Sciatic nerve (tissue), 2 donors: ENCODE measurements at regions not wholly inside any gene's neighbourhood (a gene's known extent, or its start where the extent isn't known, plus 50 kb on each side); places are given as distances from the start of the nearest gene placed in this dataset.

Source experiments
- ATAC-seq: fragments of 200-7000 bp; cut with Tn5 transposase; one replicate; pipeline ENCODE4 v1.9.1; 2020; ENCODE audit warnings: mild to moderate bottlenecking, moderate library complexity
- DNase-seq: peaks from one replicate; pipeline ENCODE4 v3.0.0-alpha.2; 2020; ENCODE audit warnings: low spot score
- intact Hi-C: fragments of 100-400 bp; cut with DNase I; formaldehyde crosslinking; loops from one replicate; pipeline ENCODE4 v1.14.2; 2022
- donor health status: DM: no; HTN: no; CAD: no.
- donor health status: DM: no; HTN: no; CAD: no.

DNA sequence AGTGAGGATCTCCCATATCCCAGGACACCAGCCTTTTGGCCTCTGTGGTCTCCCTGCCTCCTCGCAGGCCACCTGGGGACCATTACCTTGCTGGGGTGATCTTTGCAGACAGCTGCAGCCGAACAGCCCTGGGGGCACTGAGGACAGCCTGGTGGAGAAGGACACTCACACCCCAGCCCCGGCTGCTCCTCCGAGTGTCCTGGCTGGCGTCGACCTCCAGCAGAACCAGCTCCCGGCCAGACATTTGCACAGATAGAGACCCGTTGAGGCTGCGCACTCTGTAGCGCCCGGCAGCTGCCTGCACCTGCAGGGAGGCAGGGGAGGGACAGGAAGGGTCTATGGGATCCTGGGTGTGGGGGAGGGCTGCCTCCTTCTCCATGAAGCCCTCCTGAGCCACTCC lies 90.3 kb downstream of the RMI2 start:
- ATAC-seq (no peak), DNase-seq (no peak)
- intact Hi-C loops, result no loop called here

DNA sequence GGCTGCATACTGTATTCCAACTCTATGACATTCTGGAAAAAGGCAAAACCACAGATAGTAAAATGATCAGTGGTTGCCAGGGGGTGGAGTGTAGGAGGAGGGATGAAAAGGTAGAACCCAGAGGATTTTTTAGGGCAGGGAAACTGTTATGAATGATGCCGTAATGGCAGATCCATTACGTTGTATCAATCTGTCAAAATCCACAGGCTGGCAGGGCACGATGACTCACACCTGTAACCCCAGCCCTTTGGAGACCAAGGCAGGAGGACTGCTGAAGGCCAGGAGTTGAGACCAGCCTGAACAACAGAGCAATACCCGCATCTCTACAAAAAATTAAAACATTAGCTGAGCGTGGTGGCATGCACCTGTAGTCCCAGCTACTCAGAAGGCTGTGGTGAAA lies 91.8 kb downstream of the RMI2 start:
- ATAC-seq (no peak), DNase-seq (no peak)
- intact Hi-C loops, result no loop called here

DNA sequence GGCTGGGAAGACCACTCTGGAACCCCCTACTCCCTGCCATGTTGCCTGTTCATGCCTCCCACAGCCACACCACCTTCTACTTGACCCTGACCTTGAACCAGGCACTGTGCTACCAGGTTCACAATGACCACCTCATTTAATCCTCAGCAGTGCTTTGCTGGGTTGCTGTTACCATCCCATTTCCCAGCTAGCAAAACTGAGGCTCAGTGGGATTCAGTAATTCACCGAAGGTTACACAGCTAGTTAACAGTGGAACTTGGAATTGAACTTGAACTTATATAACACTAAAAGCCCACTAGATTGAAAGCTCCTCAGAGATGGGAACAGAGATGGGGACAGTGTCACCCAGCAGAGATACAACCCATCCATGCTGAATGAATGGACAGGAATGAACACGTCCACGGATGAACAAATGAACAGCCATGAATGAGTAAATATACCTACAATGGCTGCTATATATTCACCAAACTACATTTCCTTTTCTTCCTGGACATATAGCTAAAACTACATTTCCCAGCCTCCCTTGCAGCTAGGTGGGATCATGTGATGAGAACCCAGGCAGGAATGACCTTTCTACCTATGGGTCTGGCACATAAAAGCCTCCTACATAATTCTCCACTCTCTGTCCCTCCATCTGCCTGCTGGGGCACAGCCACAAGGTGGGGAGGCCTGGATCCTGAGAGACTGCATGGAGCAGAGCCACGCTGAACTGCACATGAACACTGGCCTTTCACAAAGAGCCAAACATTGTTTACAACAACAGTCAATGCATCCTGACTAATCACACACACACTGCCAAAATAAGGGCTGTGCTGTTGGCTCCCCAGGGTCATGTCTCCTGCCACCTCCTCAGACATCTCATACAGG lies 94.8 kb downstream of the RMI2 start:
- DNase-seq (no peak), ATAC-seq (no peak)
- intact Hi-C loops, result no loop called here

DNA sequence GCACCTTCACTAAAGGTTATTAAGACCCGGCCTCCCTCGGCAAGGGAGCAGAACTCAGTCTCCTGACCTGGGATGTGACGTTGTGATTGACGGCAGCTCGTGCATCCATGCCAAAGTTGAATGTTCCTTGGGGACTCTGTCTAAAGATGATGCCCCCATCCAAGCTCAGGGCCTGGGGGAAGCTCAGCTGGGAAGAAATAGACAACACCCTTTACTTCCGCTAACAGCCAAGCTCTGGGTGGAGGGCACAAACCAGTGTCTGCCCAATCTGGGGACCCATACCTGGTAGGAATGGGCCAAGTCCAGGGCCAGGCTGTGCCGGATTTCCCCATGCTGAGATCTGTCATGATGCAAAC lies 95.4 kb downstream of the RMI2 start:
- intact Hi-C loops, result no loop called here
- ATAC-seq (no peak), DNase-seq (no peak)

DNA sequence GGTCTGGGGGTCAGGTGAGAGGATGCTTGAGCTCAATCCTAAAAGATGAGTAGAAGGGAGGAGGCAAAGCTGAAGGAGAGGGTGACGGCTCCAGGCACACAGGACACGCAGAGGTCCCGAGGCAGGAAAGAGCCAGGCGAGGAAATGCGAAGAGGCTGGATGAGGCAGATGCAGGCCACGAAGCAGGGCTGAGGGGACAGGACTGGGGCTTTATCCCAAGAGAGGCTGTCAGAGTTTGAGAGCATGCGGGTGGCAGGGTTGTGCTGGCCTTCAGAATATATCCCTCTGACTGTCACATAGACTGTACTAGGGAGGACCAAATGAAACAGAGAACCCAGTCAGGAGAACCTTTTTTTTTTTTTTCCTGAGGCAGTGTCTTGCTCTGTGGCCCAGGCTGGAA lies 100.2 kb downstream of the RMI2 start:
- no peak for DNase-seq
- ATAC-seq, result no peak
- intact Hi-C loops, result no loop called here

DNA sequence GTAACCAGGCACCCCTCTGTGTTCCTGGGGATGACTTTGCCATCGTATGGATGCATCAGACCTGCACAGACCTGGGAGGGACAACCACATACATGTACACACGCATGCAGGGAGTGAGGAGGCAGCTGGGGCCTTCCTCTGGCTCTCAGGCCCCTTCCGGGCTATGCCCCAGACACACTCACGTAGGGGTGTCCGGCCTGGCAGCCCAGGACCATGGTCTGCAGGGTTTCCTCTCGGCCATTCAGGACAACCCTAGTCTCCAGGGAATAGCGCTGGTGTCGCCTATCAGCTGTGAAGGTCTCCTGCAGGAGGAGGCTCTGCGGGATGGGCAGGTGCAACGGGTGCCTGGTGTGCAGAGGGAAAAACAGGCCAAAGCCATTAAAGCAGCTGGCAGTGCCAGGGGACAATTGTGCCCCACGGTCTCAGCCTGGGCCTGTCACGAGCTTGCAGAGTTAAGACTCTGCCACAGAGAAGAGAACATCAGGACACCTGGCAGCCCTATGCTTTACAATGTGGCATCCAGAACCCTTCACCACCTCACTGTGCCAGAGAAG lies 101.4 kb downstream of the RMI2 start:
- ATAC-seq (no peak), DNase-seq (no peak)
- intact Hi-C loops, result no loop called here

DNA sequence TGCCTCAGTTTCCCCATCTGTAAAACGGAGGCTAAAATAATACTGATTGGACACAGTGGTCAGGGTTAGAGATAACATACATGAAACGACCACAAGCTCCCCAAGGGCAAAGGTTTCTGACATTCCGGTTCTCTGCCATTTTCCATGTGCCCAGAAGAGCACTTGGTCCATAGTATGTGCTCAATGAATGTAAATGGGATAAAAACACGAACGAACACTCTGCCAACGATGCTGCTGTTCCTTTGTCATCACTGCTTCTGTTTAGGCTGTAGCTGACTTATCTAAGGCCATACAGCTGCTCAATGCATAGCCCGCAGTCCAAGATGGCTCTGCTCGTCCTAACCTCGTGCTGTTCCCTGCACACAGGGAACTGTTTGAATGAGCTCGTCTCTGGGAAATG lies 102.0 kb downstream of the RMI2 start:
- intact Hi-C loops, result no loop called here
- DNase-seq (no peak), ATAC-seq (no peak)

DNA sequence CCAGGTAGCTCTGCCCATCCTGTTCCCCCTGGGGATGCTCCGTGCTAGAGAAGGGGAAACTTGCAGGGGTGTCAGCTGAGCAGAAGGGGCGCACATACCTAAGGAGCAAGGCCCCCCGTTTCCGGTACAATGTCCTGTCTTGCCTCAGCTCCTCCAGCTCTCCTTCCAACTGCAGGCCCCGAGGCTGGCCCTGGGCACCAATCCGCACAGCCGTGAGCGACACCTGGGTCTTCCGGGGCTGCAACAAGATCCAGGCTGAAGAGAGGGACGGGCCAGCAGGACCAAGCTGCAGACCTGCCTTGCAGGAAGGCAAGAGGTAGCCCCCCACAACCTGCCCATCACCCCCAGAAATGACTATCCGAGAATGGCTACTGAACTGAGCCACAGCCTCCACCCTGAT lies 102.6 kb downstream of the RMI2 start:
- ATAC-seq, result no peak
- intact Hi-C loops, result no loop called here
- no peak for DNase-seq

DNA sequence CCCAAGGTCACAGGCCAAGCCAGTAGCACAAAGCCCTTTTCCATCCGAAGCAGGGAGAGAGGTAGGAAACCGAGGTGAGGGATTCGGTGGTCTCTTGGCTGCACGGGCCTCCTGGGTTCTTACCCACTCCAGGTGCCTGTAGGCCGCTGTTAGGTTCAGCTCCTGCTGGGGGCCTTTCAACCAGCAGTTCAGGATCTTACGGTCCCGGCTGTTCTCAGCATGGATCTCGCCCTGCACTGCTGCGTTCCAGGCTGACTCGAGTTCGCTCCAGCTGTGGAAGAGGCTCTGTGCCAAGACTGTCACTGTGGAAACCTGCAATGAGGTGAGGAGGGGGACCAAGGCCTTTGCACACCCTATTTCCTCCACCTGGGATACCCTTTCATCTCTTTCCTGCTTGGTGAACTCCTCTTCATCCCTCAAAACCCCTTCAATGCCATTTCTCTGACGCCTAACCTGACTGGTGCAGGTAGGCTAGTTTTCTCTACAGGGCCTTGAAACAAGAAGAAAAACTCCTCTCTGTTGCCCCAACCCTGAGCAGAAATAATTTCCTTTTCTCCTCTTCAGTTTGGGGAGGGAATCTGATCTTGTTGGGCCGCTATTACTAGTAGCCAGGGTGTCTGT lies 103.6 kb downstream of the RMI2 start:
- ATAC-seq (no peak), DNase-seq (no peak)
- intact Hi-C loops, result no loop called here

DNA sequence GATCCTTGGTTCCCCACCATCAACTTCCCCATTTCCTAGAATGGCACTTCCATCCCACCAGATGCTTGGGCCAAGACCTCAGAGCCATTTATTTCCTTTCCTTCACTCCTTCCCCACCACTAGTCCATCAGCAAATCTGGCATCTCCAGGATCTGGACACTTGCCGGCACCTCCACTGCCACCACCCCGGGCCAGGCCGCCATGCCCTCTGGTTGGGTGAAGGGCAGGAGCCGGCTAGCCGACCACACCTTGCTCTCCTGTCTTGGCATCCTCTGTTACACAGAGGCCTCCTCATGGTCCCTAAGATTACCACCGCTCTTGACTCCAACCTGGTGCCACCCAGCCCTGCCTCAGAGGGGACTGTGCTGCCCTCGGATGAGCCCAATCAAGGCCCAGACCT lies 104.5 kb downstream of the RMI2 start:
- ATAC-seq (no peak), DNase-seq (no peak)
- intact Hi-C loops, result no loop called here

DNA sequence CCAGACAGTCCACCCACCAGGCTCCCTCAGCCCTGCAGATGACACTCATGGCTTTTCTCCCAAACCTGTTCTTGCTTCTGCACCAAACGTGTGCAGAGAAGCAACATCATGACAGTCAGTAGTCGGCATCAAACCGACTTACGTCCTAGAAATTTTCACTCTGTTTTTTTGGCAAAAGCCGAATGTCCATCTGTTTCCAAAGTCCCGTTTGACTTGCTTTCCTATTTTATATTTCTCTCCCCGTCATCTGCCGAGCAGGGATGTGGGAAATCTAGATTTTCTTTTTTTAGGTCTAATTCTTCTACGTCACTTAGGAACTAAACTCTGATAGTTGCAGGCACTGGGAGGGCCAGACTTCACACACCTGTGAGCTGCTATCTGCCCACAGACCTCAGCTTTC lies 104.9 kb downstream of the RMI2 start:
- ATAC-seq, result no peak
- DNase-seq, result no peak
- intact Hi-C loops, result no loop called here

DNA sequence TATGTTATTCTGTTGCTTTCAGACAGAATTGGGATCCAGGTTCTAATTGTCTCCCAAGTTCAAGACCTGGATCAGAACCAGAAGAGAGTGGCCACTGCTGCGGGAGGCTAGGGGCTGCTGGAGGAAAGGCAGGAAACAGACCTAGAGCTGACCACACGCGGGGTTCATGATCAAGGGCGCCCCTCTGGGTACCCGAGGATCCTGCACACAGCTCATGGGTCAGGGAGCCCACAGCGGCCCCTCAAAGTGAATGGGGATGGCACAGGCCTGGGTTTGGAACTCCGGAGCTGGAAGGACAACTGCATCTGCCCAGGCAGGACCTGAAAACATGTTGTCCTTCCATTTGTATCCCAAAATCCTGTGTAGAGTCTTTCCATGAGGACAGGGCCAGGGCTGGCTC lies 107.0 kb downstream of the RMI2 start:
- intact Hi-C loops, result no loop called here
- no peak for DNase-seq
- ATAC-seq, result peak; percentile 23

DNA sequence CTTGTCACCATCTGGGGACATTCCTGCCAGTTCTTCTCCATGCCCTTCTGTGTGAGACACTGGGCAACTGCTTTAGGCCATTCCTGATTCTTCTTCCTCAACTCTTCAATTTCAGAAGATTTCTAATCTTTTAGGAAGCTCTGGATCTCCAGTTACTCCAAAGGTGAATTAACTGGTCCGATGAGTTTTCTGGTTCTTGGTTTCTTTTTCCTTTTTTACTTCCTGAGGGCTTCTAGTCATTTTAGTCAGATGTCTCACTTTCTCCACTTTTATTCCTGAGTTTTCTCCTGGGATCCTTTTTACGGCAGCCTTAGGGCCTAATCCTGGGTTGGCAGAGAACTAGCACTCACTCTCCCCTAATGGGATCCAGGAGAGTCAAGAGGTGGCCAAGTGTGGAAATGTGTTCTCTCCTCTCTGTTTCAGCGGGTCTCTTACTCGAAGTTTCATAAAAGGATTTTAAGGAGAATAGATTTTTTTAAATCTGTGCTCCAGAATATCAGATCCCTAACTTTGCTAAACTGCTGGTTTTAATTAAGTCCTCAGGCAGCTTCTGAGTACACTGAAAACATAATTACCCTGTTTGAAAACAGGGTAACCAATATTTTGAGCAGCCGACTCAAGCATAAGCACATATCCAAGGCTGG lies 107.6 kb downstream of the RMI2 start:
- ATAC-seq, result peak; percentile 91
- DNase-seq, result no peak
- intact Hi-C loops, result no loop called here

DNA sequence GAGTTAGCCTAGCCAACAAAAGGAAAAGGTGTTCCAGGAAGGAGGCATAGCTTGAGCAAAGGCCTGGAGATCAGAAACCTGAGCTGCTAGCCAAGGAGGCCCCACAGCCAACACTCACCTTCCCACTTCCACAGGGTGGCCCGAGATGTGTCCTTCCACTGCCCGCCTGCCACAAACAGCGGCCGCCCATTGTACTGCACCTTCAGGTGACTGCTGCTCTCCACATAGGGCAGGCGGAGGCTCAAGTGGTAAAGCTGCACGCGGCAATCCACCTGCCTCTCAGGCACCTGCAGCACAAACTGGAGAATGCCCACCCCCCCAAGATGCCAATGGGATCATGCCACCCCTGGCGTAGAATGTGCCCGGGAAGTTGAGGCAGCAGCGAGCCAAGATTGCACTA lies 111.5 kb downstream of the RMI2 start:
- ATAC-seq (no peak), DNase-seq (no peak)
- intact Hi-C loops, result loop anchor here (5.0 kb wide), 1 partner anchor 186 kb away; no protein-coding TSS in a partner anchor

DNA sequence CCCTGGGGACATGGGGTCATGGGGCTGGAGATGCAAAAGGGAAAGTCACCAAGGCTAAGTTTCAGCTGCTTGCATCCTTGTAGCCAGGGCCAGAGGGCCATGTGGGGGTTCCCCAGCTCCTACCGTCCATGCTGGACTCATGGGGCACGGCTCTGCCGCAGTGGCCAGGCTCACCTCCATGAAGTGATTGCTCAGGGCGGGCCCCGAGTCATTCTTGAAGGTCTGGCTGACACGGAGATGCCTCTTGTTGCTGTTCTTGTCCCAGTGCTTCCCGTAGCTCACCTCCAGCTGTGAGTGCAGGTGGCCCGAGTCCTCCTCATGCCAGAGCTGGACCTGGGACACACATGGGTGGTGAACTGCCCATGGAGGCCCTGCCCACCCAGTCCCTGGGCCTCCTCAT lies 114.5 kb downstream of the RMI2 start:
- ATAC-seq (no peak), DNase-seq (no peak)
- intact Hi-C loops, result loop anchor here (5.0 kb wide), 1 partner anchor 183 kb away; no protein-coding TSS in a partner anchor

DNA sequence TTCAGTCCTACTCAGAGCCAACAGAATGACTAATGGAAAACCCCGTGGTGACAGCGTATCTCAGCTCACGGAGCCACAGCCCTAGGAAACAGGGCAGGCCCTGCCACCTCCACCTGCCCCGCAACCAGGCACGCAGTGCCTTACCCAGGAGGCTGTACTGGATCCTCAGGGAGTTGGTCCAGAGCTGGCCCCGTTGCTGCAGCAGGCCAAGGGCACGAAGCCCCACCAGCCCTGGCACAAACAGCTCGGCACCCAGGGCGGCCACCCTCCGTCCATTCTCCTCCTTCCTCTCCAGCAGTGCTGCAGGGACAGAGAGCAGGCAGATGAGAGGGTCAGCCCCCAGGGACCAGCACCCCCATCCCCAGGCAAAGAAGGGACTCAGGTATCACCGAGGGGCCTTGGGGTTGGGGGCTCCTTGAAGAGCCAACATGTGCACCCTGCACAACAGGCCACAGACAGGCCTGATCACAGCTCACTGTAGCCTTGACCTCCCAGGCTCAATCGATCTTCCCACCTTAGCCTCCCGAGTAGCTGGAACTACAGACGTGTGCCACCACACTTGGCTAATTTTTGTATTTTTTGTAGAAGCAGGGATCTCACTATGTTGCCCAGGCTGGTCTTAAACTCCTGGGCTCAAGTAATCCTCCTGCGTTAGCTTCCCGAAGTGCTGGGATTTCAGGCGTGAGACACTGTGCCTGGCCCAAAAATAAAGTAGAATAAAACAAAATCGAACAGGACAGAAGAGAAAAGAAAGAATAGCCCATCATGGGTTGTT lies 115.7 kb downstream of the RMI2 start:
- ATAC-seq, result no peak
- intact Hi-C loops, result no loop called here

DNA sequence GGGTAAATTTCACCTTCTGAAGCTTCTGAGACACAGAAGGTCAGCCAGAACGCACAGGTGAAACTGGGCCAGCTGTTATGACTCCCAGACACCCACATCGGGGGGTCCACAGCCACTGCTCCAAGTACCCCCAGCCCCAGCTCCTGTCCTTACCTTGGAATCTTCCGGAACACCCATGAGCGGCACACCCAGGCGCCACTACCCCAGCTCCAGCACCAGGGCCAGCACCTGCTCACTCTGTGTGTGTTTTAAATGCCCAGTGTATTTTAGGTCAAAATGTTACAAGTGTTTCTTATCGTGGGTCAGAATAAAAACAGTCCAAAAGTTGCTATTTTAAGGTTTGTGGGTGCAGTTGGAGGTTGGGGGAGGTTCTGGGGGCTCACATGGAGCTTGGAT lies 116.3 kb downstream of the RMI2 start:
- DNase-seq, result no peak
- intact Hi-C loops, result no loop called here
- no peak for ATAC-seq

More for the DNA sequence above, 115.7 kb downstream of the RMI2 start:
- no peak for DNase-seq

DNA sequence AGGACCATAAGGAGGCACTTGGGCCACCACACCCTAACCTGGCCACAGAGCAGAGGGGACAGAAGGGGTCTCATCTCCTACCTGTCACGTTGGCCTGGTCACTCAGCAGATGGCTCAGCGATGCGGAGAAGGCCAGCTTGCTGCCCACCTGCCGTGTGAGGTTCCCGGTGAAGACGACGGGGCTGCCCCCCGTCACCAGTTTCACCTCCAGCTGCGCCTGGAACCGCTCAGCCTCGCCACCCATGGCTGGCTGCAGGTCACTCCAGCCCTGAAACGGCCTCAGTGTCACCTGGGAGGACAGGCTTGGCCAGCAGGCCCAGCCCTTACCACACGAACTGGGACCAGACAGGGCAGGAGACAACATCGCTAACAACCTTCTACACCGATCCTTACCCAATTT lies 116.8 kb downstream of the RMI2 start:
- intact Hi-C loops, result no loop called here
- no peak for ATAC-seq
- DNase-seq, result no peak

DNA sequence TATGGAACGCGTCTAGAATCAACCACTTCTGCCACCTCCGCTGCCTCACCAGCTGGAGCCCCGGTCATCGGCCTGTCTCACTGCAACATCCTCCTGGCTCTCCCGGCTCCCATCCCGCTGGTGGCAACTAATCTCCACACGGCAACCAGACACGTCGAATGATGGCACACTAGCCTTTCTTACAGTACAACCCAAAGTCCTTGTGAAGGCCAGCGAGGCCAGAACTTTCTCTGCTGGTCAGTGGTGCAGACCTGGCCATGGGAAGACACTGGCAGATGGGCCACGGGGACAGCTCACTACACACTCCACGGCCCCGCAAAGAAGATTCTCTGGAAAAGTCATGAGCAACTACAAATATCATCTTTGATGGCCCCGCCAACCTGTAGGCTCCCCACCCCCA lies 117.6 kb downstream of the RMI2 start:
- ATAC-seq (no peak), DNase-seq (no peak)
- intact Hi-C loops, result no loop called here
